ENCODE measurements at regions not wholly inside any gene's neighbourhood (a gene's known extent, or its start where the extent isn't known, plus 50 kb on each side); places are given as distances from the start of the nearest gene placed in this dataset.

- no peak for ATAC-seq
- H3K36me3 ChIP-seq (ENCODE audit: insufficient read depth in 1 of 2, low read depth in 1 of 2) = no peaks in the 10 kb centered on the region
Observed at GRCh38 chr10:52632591-52632990, 140.0 kb downstream of the MBL2 start.

GRCh38 chr10:52633266-52633665 lies 139.3 kb downstream of the MBL2 start:
- Histone ChIP-seq H3K4me3 (no peak overlapping the region), H3K27me3 (ENCODE audit: insufficient read depth in 3 of 3, low read length in 2 of 3) (no peaks in the 10 kb centered on the region), H3K4me1 (no peaks in the 10 kb centered on the region), H3K36me3 (ENCODE audit: insufficient read depth in 1 of 2, low read depth in 1 of 2) (no peaks in the 10 kb centered on the region), H3K9me3 (no peaks in the 10 kb centered on the region), H3K27ac (no peak overlapping the region)
- intact Hi-C loops (cut with DNase I) = no loop called here
- no peak for ATAC-seq
- no peak for DNase-seq
- TF ChIP-seq CTCF (IDR thresholded peaks at IDR 0.05) = no peak
- WGBS, 3 donors = 82 to 85% (median 85%) methylated on average over 2 of the region's 2 CpGs

More at GRCh38 chr10:52632591-52632990, 140.0 kb downstream of the MBL2 start:
- no peaks in the 10 kb centered on the region for H3K27me3 ChIP-seq (ENCODE audit: insufficient read depth in 3 of 3, low read length in 2 of 3)
- no peak for DNase-seq
- intact Hi-C loops (cut with DNase I) = no loop called here
- H3K4me3 ChIP-seq = no peak overlapping the region
- H3K4me1 ChIP-seq = no peaks in the 10 kb centered on the region
- H3K9me3 ChIP-seq = no peaks in the 10 kb centered on the region
- no peak for TF ChIP-seq CTCF (IDR thresholded peaks at IDR 0.05)
- H3K27ac ChIP-seq = no peak overlapping the region
- WGBS, 3 donors = 17 to 25% (median 21%) methylated on average over 3 of the region's 3 CpGs

GRCh38 chr10:52635651-52636050 lies 136.9 kb downstream of the MBL2 start:
- H3K4me3 ChIP-seq = no peak overlapping the region
- H3K9me3 ChIP-seq = no peaks in the 10 kb centered on the region
- DNase-seq (no peak), ATAC-seq (no peak)
- 78 to 91% (median 85%) methylated on average over 1 of the region's 1 CpG for WGBS, 3 donors
- TF ChIP-seq CTCF (IDR thresholded peaks at IDR 0.05) = no peak
- no peaks in the 10 kb centered on the region for H3K4me1 ChIP-seq
- intact Hi-C loops (cut with DNase I) = no loop called here
- no peaks in the 10 kb centered on the region for H3K36me3 ChIP-seq (ENCODE audit: insufficient read depth in 1 of 2, low read depth in 1 of 2)
- no peaks in the 10 kb centered on the region for H3K27me3 ChIP-seq (ENCODE audit: insufficient read depth in 3 of 3, low read length in 2 of 3)
- H3K27ac ChIP-seq = no peak overlapping the region

DNA sequence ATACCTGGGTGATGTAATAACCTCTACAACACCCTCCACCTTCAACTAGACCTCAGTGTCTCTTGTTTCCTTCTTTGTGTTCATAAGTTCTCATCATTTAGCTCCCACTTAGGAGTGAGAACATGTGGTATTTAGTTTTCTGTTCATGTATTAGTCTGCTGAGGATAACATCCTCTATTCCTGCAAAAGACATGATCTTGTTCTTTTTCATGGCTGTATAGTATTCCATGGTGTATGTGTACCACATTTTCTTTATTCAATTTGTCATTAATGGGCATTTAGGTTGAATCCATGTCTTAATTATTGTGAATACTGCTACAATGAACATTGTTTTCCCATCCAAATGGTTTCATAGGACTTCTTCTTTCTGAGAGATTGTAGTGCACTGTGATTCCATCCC lies 135.7 kb downstream of the MBL2 start:
- DNase-seq (no peak), ATAC-seq (no peak)
- H3K27me3 ChIP-seq (ENCODE audit: insufficient read depth in 3 of 3, low read length in 2 of 3) = no peaks in the 10 kb centered on the region
- intact Hi-C loops (cut with DNase I) = no loop called here
- no peak for TF ChIP-seq CTCF (IDR thresholded peaks at IDR 0.05)
- H3K36me3 ChIP-seq (ENCODE audit: insufficient read depth in 1 of 2, low read depth in 1 of 2) = no peaks in the 10 kb centered on the region
- no peaks in the 10 kb centered on the region for H3K9me3 ChIP-seq
- H3K4me1 ChIP-seq = no peaks in the 10 kb centered on the region
- H3K27ac ChIP-seq = no peak overlapping the region
- H3K4me3 ChIP-seq = no peak overlapping the region

DNA sequence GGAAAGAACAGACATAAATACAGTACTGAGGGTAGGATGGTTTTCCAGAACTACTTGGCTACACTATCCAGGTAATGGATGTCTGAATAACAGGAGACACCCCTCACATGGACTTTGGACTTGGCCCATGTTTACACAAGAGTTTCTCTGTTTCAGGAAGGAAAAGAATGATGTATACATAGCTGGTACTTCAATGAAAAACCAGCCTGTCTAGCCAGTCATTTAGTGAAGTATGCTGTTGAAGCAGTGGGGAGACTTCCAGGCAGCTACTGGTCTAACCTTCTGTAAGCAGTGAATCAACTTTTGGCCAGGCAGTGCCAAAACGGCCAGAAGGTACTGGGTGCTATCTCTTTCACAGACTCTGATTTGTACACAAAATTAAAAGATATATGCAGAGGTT lies 135.0 kb downstream of the MBL2 start:
- ATAC-seq = no peak
- no peak for DNase-seq
- Histone ChIP-seq H3K9me3 (no peaks in the 10 kb centered on the region), H3K36me3 (ENCODE audit: insufficient read depth in 1 of 2, low read depth in 1 of 2) (no peaks in the 10 kb centered on the region), H3K27me3 (ENCODE audit: insufficient read depth in 3 of 3, low read length in 2 of 3) (no peaks in the 10 kb centered on the region), H3K27ac (no peak overlapping the region), H3K4me1 (no peaks in the 10 kb centered on the region), H3K4me3 (no peak overlapping the region)
- 65 to 79% (median 70%) methylated on average over 1 of the region's 1 CpG for WGBS, 3 donors
- intact Hi-C loops (cut with DNase I) = no loop called here
- TF ChIP-seq CTCF (IDR thresholded peaks at IDR 0.05) = no peak
